22Rv1 (cell line): ENCODE measurements at regions not wholly inside any gene's neighbourhood (a gene's known extent, or its start where the extent isn't known, plus 50 kb on each side); places are given as distances from the start of the nearest gene placed in this dataset.

ENCODE experiments used
- H3K27ac ChIP-seq: fragments of 450-650 bp; 2 replicates; pipeline ENCODE4 v1.5.1; 2017
- ZFX ChIP-seq: fragments of 450-650 bp; IDR thresholded peaks from 2 replicates; pipeline ENCODE4 v1.6.1; 2017; ENCODE audit warnings: antibody characterized with exemption, borderline replicate concordance
- TF ChIP-seq, protein P1 (sequence below): fragments of 450-650 bp; IDR thresholded peaks from 2 replicates; pipeline ENCODE4 v1.5.1; 2017; ENCODE audit warnings: mild to moderate bottlenecking

DNA sequence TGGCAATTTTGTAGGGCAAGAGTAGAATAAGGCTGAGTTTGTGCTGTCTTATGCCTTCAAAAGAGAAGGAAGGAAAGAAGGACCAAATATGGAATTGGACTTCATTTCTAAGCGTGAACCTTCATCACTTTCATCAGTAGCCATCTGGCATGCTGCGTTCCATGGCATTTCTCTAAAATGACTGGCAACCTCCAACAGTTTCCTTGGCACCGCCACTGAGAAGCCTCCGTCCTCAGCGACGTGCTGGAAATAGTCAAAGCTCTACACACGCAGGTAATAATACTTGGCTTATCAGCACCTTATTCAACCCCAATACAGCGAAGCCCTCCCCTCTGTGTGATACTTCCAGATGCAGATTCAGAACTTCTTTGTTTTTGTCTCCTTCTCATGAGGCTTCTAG lies 169.7 kb upstream of the CD180 start:
- no peak overlapping the region for H3K27ac ChIP-seq
- TF ChIP-seq, protein P1, sequence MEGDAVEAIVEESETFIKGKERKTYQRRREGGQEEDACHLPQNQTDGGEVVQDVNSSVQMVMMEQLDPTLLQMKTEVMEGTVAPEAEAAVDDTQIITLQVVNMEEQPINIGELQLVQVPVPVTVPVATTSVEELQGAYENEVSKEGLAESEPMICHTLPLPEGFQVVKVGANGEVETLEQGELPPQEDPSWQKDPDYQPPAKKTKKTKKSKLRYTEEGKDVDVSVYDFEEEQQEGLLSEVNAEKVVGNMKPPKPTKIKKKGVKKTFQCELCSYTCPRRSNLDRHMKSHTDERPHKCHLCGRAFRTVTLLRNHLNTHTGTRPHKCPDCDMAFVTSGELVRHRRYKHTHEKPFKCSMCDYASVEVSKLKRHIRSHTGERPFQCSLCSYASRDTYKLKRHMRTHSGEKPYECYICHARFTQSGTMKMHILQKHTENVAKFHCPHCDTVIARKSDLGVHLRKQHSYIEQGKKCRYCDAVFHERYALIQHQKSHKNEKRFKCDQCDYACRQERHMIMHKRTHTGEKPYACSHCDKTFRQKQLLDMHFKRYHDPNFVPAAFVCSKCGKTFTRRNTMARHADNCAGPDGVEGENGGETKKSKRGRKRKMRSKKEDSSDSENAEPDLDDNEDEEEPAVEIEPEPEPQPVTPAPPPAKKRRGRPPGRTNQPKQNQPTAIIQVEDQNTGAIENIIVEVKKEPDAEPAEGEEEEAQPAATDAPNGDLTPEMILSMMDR = no peak
- TF ChIP-seq ZFX = no peak

DNA sequence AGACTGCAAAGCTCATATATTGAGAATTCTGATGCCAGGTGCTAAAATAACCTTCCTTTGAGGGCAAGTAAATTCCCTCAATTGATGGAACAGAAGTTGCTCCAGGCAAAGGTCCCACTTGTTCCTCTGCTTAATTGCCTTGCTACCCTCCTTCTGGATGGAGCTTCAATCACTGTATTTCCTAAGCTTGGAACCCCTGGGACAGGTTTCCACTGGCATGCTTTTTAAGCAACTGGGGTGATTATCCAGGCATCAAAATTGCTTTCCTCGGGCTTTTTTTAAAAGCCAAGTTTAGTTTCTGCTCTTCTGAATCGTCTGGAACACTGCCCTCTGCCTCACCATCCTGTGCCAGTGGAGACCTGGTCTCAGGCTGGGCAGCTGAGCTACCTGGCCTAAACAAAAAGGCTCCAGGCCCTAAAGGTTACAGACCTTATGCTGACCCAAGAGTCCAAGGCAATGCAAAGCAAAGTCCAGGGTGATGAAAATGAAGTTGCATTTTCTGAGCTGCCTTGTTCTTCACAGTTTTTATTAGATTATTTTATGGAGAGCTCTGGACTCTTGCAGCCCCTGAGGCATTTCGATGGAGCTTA lies 167.9 kb upstream of the CD180 start:
- TF ChIP-seq, protein P1 = no peak
- no peak for TF ChIP-seq ZFX
- no peak overlapping the region for H3K27ac ChIP-seq

DNA sequence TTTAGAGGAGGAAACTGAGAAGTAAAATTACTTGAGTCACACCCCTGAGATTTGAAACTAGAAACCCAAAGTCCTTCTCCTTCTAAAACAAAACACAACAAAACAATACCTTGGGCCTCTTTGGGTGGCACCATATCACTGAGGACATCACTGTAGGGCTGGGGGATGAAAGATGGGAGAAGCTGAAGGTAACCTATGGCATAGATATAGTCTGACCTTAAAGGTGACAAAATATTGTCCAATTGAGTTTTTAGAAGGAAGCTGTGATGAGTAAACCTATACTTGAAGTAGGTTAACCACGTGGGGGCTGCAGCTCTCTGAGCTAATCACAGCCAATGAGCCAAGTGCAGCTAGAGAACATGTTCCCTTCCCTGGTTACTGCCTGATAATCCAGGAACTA lies 167.4 kb upstream of the CD180 start:
- TF ChIP-seq, protein P1 = no peak
- TF ChIP-seq ZFX = no peak
- no peak overlapping the region for H3K27ac ChIP-seq

DNA sequence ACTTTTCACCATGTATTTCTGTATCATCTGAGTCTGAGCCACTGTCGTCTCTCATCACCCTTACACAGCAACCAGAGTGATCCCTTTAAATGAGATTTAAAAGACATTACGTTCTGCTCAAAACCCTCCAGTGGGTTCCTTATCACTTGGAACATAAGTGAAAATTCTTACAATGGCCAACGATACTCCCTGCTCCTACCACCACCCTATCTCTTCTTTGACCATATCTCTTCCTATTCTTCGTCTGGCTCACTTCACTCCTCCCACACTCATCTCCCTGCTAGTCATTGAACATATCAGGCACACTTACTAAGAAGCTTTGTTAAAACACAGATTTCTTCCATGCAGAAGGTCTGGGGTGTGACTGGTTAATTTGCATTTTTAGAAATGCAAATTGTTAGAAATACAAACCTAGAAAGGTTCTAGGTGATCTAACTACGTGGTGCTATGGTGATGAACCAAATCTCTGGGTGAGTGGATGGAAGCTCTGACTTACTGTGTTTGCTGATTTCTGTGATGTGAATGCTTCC lies 166.6 kb upstream of the CD180 start:
- no peak for TF ChIP-seq ZFX
- TF ChIP-seq, protein P1 = no peak
- H3K27ac ChIP-seq = no peak overlapping the region

DNA sequence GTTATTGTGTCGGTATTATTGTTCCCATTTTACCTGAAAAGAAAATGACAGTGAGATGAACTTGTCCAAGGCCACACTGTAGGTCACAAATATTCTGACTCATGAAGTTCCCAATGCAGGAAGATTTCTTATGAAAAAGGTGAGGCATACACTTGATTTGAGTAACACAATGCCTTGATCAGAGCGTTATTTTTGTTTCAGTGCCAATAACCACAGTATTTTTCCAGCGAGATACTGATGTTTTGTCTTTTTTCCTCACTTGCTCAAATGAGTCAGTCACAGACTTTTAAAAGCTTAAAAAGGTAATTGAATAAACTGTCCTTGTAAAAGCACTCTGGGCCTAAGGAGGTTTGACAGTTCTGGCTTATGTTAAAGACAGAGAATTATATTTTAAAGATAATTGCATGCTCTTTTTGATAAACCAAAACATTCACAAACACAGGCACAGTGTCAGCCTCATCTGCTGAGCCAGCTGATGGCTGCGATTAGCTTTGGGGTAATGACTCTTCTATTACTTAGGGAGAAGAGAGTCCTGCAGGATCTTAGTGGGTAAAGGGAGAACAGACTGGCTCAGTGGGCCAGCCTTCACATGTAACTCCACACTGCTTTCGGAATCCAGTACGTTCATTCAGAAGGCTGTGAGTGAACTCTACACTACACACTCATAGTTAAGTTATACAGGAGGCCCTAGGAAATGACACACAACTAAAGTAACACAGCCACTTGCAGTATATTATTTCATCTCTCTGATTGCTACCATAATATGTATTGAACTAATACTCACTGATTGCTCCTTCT lies 165.5 kb upstream of the CD180 start:
- TF ChIP-seq, protein P1 = no peak
- no peak for TF ChIP-seq ZFX
- H3K27ac ChIP-seq = no peak overlapping the region

DNA sequence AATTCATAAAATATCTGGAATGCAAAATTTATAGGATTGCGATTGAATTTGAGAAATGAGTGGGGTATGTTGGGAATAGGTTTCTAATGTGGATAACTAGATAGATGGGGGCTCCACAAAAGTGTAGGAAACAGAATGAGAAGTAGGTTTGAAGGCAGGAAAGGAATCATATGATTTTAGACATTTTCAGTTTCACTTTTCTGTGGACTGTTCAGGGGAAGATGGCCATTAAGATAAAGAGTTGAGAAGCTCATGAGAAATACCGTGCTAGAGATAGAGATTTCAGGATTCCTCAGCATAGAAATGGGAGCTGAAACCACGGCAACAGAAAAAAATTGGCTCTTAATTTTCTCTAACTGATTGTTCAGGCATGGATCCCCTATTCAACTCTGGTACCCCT lies 163.4 kb upstream of the CD180 start:
- no peak overlapping the region for H3K27ac ChIP-seq
- TF ChIP-seq ZFX = no peak
- TF ChIP-seq, protein P1 = no peak

DNA sequence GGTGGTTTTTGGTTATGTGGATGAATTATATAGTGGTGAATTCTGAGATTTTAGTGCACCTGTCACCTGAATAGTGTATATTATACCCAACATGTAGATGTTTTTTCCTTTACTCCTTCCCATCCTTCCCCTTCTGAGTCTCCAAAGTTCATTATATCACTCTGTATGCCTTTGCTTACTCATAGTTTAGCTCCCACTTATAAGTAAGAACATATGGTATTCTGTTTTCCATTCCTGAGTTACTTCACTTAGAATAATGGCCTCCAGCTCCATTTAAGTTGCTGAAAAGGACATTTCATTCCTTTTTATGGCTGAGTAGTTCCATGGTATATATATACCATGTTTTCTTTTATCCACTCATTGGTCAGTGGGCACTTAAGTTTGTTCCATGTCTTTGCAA lies 161.6 kb upstream of the CD180 start:
- TF ChIP-seq, protein P1 = no peak
- TF ChIP-seq ZFX = no peak
- H3K27ac ChIP-seq = no peak overlapping the region
